DND-41 (cell line): ENCODE measurements at regions not wholly inside any gene's neighbourhood (a gene's known extent, or its start where the extent isn't known, plus 50 kb on each side); places are given as distances from the start of the nearest gene placed in this dataset.
"Not testable (repeated sequence)": the region's sequence is repeated elsewhere in the genome, so short reads cannot be mapped to it uniquely, and the experiment has no call there.

Experiments used
- EZH2 ChIP-seq: IDR thresholded peaks from 3 replicates; pipeline ENCODE4 v1.6.1; 2012; ENCODE audit warnings: borderline replicate concordance, low read depth, mild to moderate bottlenecking, moderate library complexity, low read length, inconsistent platforms; ENCODE audit not compliant: severe bottlenecking
- TF ChIP-seq, protein P1 (sequence below): IDR thresholded peaks from 2 replicates; pipeline ENCODE4 v1.5.1; 2012; ENCODE audit warnings: borderline replicate concordance, low read length, moderate library complexity, mild to moderate bottlenecking; ENCODE audit not compliant: poor library complexity, severe bottlenecking; ENCODE audit errors: extremely low read depth

DNA sequence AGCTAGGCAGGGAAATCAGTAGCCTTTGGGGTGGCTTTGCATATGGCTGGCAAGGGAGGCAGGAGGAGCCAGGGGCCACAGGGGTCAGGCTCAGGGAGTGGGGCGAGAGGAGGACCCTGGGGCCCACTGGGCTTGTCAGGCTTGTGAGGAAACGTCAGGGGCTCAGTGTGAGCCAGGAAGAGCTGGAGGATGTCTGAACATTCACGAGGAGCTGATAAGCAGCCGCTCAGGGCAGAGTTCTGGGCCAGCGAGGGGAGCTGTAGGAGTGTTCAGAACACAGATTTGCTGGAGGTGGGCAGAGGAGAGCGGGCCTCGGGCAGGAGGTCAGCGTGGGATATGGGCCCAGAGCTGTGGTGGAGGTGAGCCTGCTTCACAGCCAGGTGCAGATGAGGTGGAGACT, 72.7 kb upstream of the MTLN start:
- TF ChIP-seq, protein P1, sequence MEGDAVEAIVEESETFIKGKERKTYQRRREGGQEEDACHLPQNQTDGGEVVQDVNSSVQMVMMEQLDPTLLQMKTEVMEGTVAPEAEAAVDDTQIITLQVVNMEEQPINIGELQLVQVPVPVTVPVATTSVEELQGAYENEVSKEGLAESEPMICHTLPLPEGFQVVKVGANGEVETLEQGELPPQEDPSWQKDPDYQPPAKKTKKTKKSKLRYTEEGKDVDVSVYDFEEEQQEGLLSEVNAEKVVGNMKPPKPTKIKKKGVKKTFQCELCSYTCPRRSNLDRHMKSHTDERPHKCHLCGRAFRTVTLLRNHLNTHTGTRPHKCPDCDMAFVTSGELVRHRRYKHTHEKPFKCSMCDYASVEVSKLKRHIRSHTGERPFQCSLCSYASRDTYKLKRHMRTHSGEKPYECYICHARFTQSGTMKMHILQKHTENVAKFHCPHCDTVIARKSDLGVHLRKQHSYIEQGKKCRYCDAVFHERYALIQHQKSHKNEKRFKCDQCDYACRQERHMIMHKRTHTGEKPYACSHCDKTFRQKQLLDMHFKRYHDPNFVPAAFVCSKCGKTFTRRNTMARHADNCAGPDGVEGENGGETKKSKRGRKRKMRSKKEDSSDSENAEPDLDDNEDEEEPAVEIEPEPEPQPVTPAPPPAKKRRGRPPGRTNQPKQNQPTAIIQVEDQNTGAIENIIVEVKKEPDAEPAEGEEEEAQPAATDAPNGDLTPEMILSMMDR, result not testable (repeated sequence)
- TF ChIP-seq EZH2, result not testable (repeated sequence)
